Peyer's patch (tissue), 4 donors: ENCODE measurements at regions not wholly inside any gene's neighbourhood (a gene's known extent, or its start where the extent isn't known, plus 50 kb on each side); places are given as distances from the start of the nearest gene placed in this dataset.

Experiments
- POLR2A ChIP-seq, 2 donors: fragments of 450-650 bp; IDR thresholded peaks; one replicate each; pipeline ENCODE4 v1.5.1; 2017; ENCODE audit warnings: antibody characterized with exemption in 2 of 2, mild to moderate bottlenecking in 2 of 2, moderate library complexity in 2 of 2
- TF ChIP-seq, protein P1 (sequence below), 6 experiments: fragments of 450-650 bp in 4 of 6; fragments of 200-600 bp in 2 of 6; sonication (generic) in 1 of 6; IDR thresholded peaks; one replicate each; pipeline ENCODE4 v1.5.1; 2017 to 2019; ENCODE audit warnings: antibody characterized with exemption in 6 of 6, mild to moderate bottlenecking in 3 of 6, moderate library complexity in 1 of 6

DNA sequence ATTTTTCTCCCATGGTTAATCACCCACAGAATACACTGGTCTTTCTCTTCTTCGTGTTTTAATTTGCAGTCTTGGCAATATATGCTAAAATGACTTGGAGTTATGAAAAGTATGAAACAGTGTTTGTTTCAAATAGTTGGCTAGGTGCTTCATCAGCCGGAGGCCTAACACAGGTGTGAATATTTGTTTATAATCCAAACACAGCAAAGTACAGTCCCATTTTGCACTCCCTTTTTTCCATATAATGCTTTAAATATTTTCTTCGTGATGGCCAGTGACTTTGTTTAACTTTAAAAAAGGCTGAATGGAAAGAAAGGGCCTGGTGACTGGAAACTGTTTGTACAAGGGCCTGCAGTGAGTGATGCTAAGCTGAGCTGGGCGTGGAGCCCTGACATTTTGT, 219.7 kb upstream of the LRIG1 start:
- TF ChIP-seq, protein P1, sequence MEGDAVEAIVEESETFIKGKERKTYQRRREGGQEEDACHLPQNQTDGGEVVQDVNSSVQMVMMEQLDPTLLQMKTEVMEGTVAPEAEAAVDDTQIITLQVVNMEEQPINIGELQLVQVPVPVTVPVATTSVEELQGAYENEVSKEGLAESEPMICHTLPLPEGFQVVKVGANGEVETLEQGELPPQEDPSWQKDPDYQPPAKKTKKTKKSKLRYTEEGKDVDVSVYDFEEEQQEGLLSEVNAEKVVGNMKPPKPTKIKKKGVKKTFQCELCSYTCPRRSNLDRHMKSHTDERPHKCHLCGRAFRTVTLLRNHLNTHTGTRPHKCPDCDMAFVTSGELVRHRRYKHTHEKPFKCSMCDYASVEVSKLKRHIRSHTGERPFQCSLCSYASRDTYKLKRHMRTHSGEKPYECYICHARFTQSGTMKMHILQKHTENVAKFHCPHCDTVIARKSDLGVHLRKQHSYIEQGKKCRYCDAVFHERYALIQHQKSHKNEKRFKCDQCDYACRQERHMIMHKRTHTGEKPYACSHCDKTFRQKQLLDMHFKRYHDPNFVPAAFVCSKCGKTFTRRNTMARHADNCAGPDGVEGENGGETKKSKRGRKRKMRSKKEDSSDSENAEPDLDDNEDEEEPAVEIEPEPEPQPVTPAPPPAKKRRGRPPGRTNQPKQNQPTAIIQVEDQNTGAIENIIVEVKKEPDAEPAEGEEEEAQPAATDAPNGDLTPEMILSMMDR (IDR thresholded peaks at IDR 0.05) = no peak
- no peak for TF ChIP-seq POLR2A (IDR thresholded peaks at IDR 0.05)
